KG1 (cell line): ENCODE measurements at regions not wholly inside any gene's neighbourhood (a gene's known extent, or its start where the extent isn't known, plus 50 kb on each side); places are given as distances from the start of the nearest gene placed in this dataset.
"Not testable (repeated sequence)": the region's sequence is repeated elsewhere in the genome, so short reads cannot be mapped to it uniquely, and the experiment has no call there.

Experiments
- DNase-seq: peaks from one replicate; lab custom pipeline; 2025; lab: John Stamatoyannopoulos, UW

GRCh38 chr4:10276152-10276551, 159.6 kb upstream of the WDR1 start:
- no peak for DNase-seq

- no peak for DNase-seq
Observed at GRCh38 chr4:10275696-10276095, 159.1 kb upstream of the WDR1 start.

- DNase-seq: no peak
Observed at GRCh38 chr4:10273030-10273429, 156.4 kb upstream of the WDR1 start.

DNA sequence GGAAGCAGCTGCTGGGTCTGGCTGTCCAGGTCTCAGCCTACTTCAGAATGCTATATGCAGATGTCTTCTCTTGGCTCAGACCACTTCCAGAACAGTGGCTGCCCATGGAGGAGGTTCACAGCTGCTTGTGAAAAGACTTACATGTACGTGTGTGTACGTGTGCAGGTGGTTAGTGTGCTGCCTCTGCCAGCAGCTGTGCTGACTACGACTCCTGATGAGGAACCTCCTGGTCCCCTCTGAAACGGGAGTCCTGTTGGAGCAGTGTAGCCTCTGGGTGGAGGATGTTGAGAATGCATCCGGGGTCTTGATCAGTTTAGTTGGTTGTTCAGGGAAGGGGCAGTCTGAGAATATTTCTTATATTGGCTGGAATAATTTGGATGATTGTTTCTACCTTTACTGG, 155.9 kb upstream of the WDR1 start:
- DNase-seq: no peak

- no peak for DNase-seq
Observed at GRCh38 chr4:10267066-10267465, 150.5 kb upstream of the WDR1 start.

DNA sequence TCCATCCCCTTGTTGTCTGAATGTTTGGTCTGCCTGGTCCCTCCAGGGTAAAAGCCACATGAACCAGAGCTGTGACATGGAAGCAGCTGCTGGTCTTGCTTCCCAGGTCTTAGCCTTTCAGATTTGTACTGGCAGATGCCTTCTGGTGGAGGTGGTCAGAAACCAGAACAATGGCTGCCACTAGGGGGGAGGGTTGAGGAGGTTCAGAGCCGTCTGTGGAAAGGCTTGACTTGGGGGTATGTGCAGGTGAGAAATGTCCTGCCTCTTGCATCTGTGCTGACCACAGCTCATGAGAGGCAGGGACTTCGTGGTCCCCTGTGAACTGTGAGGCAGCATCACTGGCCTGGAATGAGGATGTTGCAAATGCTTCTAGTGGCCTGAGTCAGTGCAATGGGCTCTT, 144.2 kb upstream of the WDR1 start:
- DNase-seq: no peak

DNA sequence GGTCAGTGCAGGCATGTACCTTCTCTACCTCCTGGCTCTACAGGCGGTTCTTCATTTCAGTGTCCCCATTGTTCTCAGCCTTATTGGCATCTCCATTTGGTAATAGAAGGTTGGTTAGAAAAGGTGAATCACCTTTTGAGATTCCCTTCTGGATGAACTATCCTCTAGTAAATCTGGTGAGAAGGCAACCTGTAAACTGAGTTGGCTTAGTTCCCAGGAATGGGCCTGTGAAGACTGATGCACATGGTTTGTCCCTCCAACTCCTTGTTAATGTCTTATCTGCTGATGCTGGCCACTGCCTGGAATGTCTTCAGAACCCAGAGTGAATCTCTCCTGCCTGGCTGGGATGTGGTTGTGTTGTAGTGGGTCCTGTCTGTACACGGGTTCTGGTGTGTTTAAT, 143.4 kb upstream of the WDR1 start:
- no peak for DNase-seq

GRCh38 chr4:10256203-10256602, 139.6 kb upstream of the WDR1 start:
- no peak for DNase-seq

- DNase-seq: no peak
Observed at GRCh38 chr4:10253765-10254164, 137.2 kb upstream of the WDR1 start.

GRCh38 chr4:10245751-10246150, 129.2 kb upstream of the WDR1 start:
- no peak for DNase-seq

DNA sequence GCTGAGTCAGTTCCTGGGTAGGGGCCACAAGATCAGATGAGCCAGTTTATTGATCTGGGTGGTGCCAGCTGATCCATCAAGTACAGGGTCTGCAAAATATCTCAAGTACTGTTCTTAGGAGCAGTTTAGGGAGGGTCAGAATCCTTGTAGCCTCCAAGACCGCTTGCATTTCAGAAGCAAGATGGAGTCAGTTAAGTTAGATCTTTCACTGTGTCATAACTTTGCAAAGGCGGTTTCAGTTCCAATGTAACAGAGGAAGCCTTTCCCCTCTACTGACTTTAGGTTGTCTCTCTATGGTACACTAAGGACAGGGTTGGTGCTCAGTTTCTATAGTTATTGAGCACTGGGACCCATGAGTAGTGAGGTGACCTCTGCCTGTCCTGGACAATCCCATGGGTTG, 127.3 kb upstream of the WDR1 start:
- DNase-seq: no peak

- DNase-seq: no peak
Observed at GRCh38 chr4:10240691-10241090, 124.1 kb upstream of the WDR1 start.

DNA sequence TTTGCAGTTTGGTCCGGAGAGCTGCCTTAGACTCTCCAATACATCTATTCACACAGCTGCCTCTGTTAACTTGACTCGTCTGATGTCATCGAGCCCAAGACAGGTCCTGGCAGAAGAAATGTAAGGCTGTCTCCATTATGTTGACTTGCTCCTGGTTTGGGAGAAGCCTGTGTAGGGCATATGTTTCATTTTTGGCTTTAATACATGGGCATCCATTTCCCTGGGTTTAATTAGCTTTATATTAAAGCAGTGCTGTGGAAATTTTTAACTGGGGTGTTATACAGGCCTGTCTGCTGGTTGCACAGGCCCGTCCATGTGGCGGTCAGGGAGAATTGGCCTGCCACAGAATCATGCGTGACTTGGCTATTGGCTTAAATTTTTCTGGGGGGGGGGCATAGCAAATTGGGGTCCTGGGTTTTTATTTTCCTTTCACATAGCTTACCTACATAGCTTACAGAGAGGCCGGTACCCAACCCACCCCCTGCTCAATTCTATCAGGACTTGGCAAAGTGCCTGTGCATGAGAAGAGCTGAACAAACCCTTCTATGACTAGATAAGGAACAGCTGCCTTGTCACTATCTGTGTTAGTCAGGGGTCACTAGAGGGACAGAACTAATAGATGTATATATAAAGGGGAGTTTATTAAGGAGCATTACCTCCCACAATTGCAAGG, 123.5 kb upstream of the WDR1 start:
- DNase-seq: no peak

GRCh38 chr4:10237131-10237530, 120.5 kb upstream of the WDR1 start:
- DNase-seq: no peak

DNA sequence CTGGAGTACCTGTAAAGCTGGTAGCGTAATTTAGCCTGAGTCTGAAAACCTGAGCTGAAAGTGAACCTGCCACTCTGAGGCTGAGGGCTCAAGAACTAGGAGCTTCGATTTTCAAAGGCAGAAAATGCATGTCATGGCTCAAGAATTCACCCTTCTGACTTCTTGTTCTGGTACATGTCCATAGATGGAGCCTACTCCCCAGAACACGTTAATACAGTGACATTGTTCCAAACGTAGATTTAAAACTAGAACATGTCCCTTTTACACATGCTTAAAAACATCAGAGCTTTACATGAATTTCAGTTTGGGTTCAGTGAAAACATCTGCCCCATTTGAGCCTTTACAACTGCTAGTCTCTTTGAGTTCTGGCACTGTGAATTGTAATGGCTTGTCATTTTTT, 115.5 kb upstream of the WDR1 start:
- DNase-seq: no peak

GRCh38 chr4:10226756-10227155, 110.2 kb upstream of the WDR1 start:
- DNase-seq: no peak

GRCh38 chr4:10225096-10225495, 108.5 kb upstream of the WDR1 start:
- no peak for DNase-seq

GRCh38 chr4:10223782-10224181, 107.2 kb upstream of the WDR1 start:
- no peak for DNase-seq

DNA sequence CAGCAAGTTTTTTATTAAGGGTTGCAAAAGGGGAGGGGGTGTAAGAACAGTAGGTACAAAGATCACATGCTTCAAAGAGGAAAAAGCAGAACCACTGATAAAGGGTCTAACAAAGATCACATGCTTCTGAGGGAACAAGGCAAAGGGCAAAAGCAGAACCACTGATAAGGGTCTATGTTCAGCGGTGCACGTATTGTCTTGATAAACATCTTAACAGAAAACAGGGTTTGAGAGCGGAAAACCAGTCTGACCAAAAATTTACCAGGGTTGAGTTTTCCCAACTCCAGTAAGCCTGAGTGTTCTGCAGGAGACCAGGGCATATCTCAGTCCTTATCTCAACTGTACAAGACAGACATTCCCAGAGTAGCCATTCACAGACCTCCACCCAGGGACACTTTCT, 96.9 kb upstream of the WDR1 start:
- not testable (repeated sequence) for DNase-seq

- DNase-seq: no peak
Observed at GRCh38 chr4:10212901-10213300, 96.3 kb upstream of the WDR1 start.

GRCh38 chr4:10212400-10212799, 95.8 kb upstream of the WDR1 start:
- no peak for DNase-seq

DNA sequence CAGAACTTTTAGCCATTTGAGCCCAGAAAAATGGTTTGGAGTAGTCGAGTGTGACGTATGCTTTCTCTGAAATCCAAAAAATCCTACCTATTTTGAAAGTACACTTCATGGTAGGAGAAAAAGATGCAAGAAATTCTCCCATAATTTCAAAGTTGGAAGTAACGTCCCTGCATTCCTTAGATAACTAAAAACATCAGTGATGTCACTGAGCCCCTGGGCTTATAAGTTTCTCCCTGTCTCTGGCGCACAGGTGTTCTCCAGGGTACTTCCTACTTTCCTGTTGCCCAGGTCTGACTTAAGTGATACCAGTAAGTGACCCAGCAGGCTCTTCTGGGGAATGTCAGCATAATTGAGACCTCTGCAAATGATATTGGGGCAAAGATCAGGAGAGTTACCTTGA, 90.5 kb upstream of the WDR1 start:
- no peak for DNase-seq

- DNase-seq: no peak
Observed at GRCh38 chr4:10205223-10205622, 88.6 kb upstream of the WDR1 start.

DNA sequence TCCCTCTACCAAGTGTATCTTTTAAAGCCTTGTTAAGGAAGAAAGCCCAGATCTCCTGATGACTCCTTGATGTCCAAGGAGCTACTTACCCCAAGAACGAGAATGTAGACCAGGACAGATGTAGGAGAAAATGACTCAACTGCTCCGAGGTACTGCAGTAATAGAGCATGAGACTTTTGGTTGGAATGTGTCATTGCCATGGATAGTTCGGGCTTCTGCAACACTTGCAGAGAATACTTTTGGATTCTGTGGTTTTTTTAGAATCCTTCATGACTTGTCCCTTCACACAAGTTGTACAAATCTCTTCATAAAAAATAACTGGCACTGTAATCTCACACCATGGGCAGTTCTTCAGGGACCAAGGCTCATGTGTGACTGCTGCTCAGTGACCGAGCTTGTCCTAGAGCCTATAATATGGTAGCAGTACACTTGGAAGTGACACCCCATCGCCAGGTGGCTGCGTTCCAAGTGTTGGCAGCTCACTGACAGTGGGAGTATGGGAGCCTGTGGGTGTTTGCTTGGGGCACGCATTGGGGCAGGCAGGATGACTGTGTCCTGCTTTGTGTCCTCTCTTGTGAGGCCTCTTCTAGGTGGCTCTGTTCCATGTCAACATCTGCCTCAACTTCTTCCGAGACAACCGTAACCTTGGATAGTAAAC, 87.9 kb upstream of the WDR1 start:
- no peak for DNase-seq
